ENCODE measurements at regions not wholly inside any gene's neighbourhood (a gene's known extent, or its start where the extent isn't known, plus 50 kb on each side); places are given as distances from the start of the nearest gene placed in this dataset.

GRCh38 chrY:18966001-18966400 is 192.5 kb upstream of the HSFY2 start:
- no peak for TF ChIP-seq CTCF (IDR thresholded peaks at IDR 0.05; ENCODE audit: poor library complexity, severe bottlenecking)
- Histone ChIP-seq H3K27ac (ENCODE audit: poor library complexity, severe bottlenecking) (no peak overlapping the region), H3K27me3 (ENCODE audit: insufficient read depth, poor library complexity, severe bottlenecking) (no peaks in the 10 kb centered on the region), H3K36me3 (ENCODE audit: low read depth) (no peaks in the 10 kb centered on the region), H3K9me3 (ENCODE audit: severe bottlenecking) (no peaks in the 10 kb centered on the region), H3K4me3 (ENCODE audit: severe bottlenecking) (no peak overlapping the region), H3K4me1 (ENCODE audit: insufficient read depth, poor library complexity, severe bottlenecking) (no peaks in the 10 kb centered on the region)
- DNase-seq (ENCODE audit: low spot score) (no peak), ATAC-seq (ENCODE audit: low read depth) (no peak)

- ATAC-seq (ENCODE audit: low read depth): no peak
- no peak for DNase-seq (ENCODE audit: low spot score)
- no peaks in the 10 kb centered on the region for H3K27me3 ChIP-seq (ENCODE audit: insufficient read depth, poor library complexity, severe bottlenecking)
- no peak overlapping the region for H3K27ac ChIP-seq (ENCODE audit: poor library complexity, severe bottlenecking)
- H3K4me1 ChIP-seq (ENCODE audit: insufficient read depth, poor library complexity, severe bottlenecking): no peaks in the 10 kb centered on the region
- H3K36me3 ChIP-seq (ENCODE audit: low read depth): no peaks in the 10 kb centered on the region
- no peak for TF ChIP-seq CTCF (IDR thresholded peaks at IDR 0.05; ENCODE audit: poor library complexity, severe bottlenecking)
- no peaks in the 10 kb centered on the region for H3K9me3 ChIP-seq (ENCODE audit: severe bottlenecking)
- no peak overlapping the region for H3K4me3 ChIP-seq (ENCODE audit: severe bottlenecking)
Observed at GRCh38 chrY:18958846-18959245, 185.3 kb upstream of the HSFY2 start.

- no peaks in the 10 kb centered on the region for H3K27me3 ChIP-seq (ENCODE audit: insufficient read depth, poor library complexity, severe bottlenecking)
- ATAC-seq (ENCODE audit: low read depth) (peak; percentile 54; the same call in 2 of the 3 replicates), DNase-seq (ENCODE audit: low spot score) (no peak)
- H3K36me3 ChIP-seq (ENCODE audit: low read depth): no peaks in the 10 kb centered on the region
- peaks cover 14% of the 10 kb centered on the region for H3K4me1 ChIP-seq (ENCODE audit: insufficient read depth, poor library complexity, severe bottlenecking)
- peak; percentile 41 for TF ChIP-seq CTCF (IDR thresholded peaks at IDR 0.05; ENCODE audit: poor library complexity, severe bottlenecking)
- no peak overlapping the region for H3K4me3 ChIP-seq (ENCODE audit: severe bottlenecking)
- H3K9me3 ChIP-seq (ENCODE audit: severe bottlenecking): no peaks in the 10 kb centered on the region
- H3K27ac ChIP-seq (ENCODE audit: poor library complexity, severe bottlenecking): no peak overlapping the region
Observed at GRCh38 chrY:18951657-18952435, 178.3 kb upstream of the HSFY2 start.

- TF ChIP-seq CTCF (IDR thresholded peaks at IDR 0.05; ENCODE audit: poor library complexity, severe bottlenecking): no peak
- H3K9me3 ChIP-seq (ENCODE audit: severe bottlenecking): no peaks in the 10 kb centered on the region
- H3K36me3 ChIP-seq (ENCODE audit: low read depth): no peaks in the 10 kb centered on the region
- peak; percentile 67 for ATAC-seq (ENCODE audit: low read depth)
- H3K27ac ChIP-seq (ENCODE audit: poor library complexity, severe bottlenecking): no peak overlapping the region
- no peak for DNase-seq (ENCODE audit: low spot score)
- no peaks in the 10 kb centered on the region for H3K27me3 ChIP-seq (ENCODE audit: insufficient read depth, poor library complexity, severe bottlenecking)
- H3K4me3 ChIP-seq (ENCODE audit: severe bottlenecking): no peak overlapping the region
- H3K4me1 ChIP-seq (ENCODE audit: insufficient read depth, poor library complexity, severe bottlenecking): peaks cover 14% of the 10 kb centered on the region
Observed at GRCh38 chrY:18951019-18951418, 177.5 kb upstream of the HSFY2 start.

GRCh38 chrY:18936831-18937230 is 163.3 kb upstream of the HSFY2 start:
- Histone ChIP-seq H3K36me3 (ENCODE audit: low read depth) (no peaks in the 10 kb centered on the region), H3K27ac (ENCODE audit: poor library complexity, severe bottlenecking) (no peak overlapping the region), H3K4me3 (ENCODE audit: severe bottlenecking) (no peak overlapping the region), H3K27me3 (ENCODE audit: insufficient read depth, poor library complexity, severe bottlenecking) (no peaks in the 10 kb centered on the region), H3K4me1 (ENCODE audit: insufficient read depth, poor library complexity, severe bottlenecking) (no peaks in the 10 kb centered on the region), H3K9me3 (ENCODE audit: severe bottlenecking) (no peaks in the 10 kb centered on the region)
- no peak for TF ChIP-seq CTCF (IDR thresholded peaks at IDR 0.05; ENCODE audit: poor library complexity, severe bottlenecking)
- DNase-seq (ENCODE audit: low spot score) (no peak), ATAC-seq (ENCODE audit: low read depth) (no peak)
